Ovary (tissue), 7 donors: ENCODE measurements at regions not wholly inside any gene's neighbourhood (a gene's known extent, or its start where the extent isn't known, plus 50 kb on each side); places are given as distances from the start of the nearest gene placed in this dataset.

Source experiments
- DNase-seq, 5 donors: peaks; one replicate each; pipeline ENCODE4 v3.0.0-alpha.2; 2019 to 2020
- H3K27ac ChIP-seq, 2 donors: fragments of 200-600 bp; one replicate each; pipeline versions ENCODE4 v1.5.1 to v1.8.0; 2019 to 2022
- H3K27me3 ChIP-seq: fragments of 200-600 bp; one replicate; pipeline ENCODE4 v1.8.0; 2022
- H3K36me3 ChIP-seq: fragments of 200-600 bp; sonication (generic); one replicate; pipeline ENCODE4 v1.5.1; 2019
- H3K4me1 ChIP-seq: one replicate; pipeline ENCODE4 v1.8.1; 2013; ENCODE audit warnings: mild to moderate bottlenecking, moderate library complexity; ENCODE audit not compliant: insufficient read depth
- H3K4me3 ChIP-seq: fragments of 200-600 bp; sonication (generic); one replicate; pipeline ENCODE4 v1.5.1; 2017
- H3K9me3 ChIP-seq, 2 donors: fragments of 200-600 bp in 1 of 2; sonication (generic) in 1 of 2; one replicate each; pipeline versions ENCODE4 v1.5.1 to v1.8.1; 2013 to 2019; ENCODE audit warnings: mild to moderate bottlenecking in 1 of 2, moderate library complexity in 1 of 2
- EP300 ChIP-seq: sonication (generic); formaldehyde crosslinking; IDR thresholded peaks from one replicate; pipeline ENCODE4 v1.6.1; 2017; ENCODE audit warnings: antibody characterized with exemption
- POLR2A ChIP-seq: fragments of 450-650 bp; IDR thresholded peaks from one replicate; pipeline ENCODE4 v1.6.1; 2017; ENCODE audit warnings: antibody characterized with exemption, mild to moderate bottlenecking, moderate library complexity
- WGBS, 3 donors: extraction: QIAGEN DNeasy Blood & Tissue Kit in 1 of 3; methylation state at CpG; one replicate each; pipeline versions ENCODE4 v1.1.5 to v1.1.7; 2013 to 2017; 5-methylcytosine and 5-hydroxymethylcytosine counted together
- intact Hi-C, 4 donors: fragments of 100-400 bp; cut with DNase I; formaldehyde crosslinking; loops; one replicate each; pipeline versions ENCODE4 v1.11.0 to v1.15.1; 2022 to 2023
- TF ChIP-seq, protein P1 (sequence below), 3 donors: fragments of 450-650 bp in 2 of 3; fragments of 200-600 bp in 1 of 3; IDR thresholded peaks; one replicate each; pipeline versions ENCODE4 v1.5.1 to v1.8.0; 2016 to 2022; ENCODE audit warnings: antibody characterized with exemption in 3 of 3, mild to moderate bottlenecking in 1 of 3
- donor health status: DM: no; HTN: no; CAD: no; lungs with moderate emphysema.
- donor health status: DM: no; HTN: no; CAD: no.
- donor health status: Bipolar disorder and iron deficiency.
- donor health status: DM: no; HTN: no; CAD: no.
- donor health status: DM: yes; HTN: yes; CAD: no.

DNA sequence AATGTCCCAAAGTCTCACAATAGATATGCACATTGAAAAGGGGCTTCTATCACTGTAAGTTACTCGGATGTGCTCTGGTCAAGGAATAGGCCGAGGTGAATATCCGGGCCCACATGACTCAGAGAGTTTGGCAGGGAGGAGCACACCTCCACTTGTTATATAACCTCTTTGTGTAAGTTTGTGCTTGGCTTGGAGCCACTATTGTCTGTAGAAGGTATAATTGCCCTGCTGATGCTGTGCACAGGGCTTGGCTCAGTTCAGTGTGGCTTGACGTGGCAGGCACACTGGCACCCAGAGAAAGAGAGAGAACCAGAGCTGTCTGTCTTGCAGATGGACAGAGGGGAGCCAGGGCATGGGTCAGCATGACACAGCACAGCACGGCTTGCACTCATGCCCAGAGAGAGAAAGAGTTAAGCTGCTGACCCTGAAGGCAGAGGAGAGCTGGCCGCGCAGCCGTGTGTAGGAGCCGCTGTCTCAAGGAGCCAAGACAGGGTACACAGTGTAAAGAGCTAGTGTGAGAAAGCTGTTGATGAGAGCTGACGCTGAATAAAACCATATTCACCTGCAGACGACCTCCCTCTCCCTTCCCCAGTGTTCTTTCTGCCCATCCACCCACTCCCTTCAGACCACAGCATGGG lies 482.5 kb downstream of the C6orf118 start:
- DNase-seq, result no peak
- intact Hi-C loops, result no loop called here
- WGBS, 3 donors, result 29 to 34% (median 33%) methylated on average over 11 of the region's 11 CpGs
- TF ChIP-seq, protein P1, sequence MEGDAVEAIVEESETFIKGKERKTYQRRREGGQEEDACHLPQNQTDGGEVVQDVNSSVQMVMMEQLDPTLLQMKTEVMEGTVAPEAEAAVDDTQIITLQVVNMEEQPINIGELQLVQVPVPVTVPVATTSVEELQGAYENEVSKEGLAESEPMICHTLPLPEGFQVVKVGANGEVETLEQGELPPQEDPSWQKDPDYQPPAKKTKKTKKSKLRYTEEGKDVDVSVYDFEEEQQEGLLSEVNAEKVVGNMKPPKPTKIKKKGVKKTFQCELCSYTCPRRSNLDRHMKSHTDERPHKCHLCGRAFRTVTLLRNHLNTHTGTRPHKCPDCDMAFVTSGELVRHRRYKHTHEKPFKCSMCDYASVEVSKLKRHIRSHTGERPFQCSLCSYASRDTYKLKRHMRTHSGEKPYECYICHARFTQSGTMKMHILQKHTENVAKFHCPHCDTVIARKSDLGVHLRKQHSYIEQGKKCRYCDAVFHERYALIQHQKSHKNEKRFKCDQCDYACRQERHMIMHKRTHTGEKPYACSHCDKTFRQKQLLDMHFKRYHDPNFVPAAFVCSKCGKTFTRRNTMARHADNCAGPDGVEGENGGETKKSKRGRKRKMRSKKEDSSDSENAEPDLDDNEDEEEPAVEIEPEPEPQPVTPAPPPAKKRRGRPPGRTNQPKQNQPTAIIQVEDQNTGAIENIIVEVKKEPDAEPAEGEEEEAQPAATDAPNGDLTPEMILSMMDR (IDR thresholded peaks at IDR 0.05), result no peak
- TF ChIP-seq EP300, result no peak
- TF ChIP-seq POLR2A, result no peak
- H3K4me1 ChIP-seq, result no peaks in the 10 kb centered on the region
- no peak overlapping the region for H3K27ac ChIP-seq
- no peaks in the 10 kb centered on the region for H3K27me3 ChIP-seq
- no peaks in the 10 kb centered on the region for H3K36me3 ChIP-seq
- H3K9me3 ChIP-seq, result no peaks in the 10 kb centered on the region
- H3K4me3 ChIP-seq, result no peak overlapping the region

DNA sequence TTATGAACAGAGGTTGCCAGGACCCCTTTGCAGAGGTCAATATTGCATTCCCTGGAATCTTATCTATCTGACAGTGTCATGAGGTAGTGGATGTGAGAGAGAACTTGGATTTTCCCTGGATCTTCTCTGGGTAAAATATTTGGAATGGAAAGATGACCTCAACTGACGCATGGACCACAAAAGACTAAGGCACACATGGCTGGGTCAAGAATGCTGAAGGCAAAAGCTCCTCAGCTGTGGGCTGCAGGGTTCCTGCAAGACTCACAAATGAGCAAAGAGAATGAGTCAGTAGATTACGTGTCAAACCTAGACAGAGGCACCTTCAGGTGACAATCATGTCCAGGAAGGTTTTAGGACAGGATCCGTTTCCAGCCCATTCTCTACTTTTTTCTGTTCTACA lies 484.0 kb downstream of the C6orf118 start:
- Histone ChIP-seq H3K9me3 (no peaks in the 10 kb centered on the region), H3K27ac (no peak overlapping the region), H3K4me3 (no peak overlapping the region), H3K4me1 (no peaks in the 10 kb centered on the region), H3K36me3 (no peaks in the 10 kb centered on the region), H3K27me3 (no peaks in the 10 kb centered on the region)
- intact Hi-C loops, result no loop called here
- TF ChIP-seq EP300, result no peak
- TF ChIP-seq, protein P1 (IDR thresholded peaks at IDR 0.05), result no peak
- no peak for TF ChIP-seq POLR2A
- no peak for DNase-seq
- 87 to 93% (median 91%) methylated on average over 3 of the region's 3 CpGs for WGBS, 3 donors

DNA sequence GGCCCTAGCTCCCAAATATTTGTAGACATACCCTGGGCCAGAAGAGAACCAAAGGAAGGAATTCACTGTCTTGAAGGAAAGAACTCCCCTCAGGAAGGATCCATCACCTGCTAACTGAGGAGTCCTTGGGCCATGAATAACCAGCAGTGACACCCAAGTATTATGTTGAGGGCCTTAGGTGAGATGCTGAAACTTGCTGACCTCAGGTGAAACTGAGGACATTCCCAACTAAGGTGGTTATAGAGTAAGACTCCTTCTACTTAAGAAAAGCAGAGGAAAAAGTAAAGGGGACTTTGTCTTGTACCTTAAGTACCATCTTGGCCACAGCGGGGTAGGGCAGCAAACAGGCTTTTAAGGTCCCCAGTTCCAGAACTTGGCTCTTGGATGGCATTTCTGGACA lies 491.7 kb downstream of the C6orf118 start:
- H3K27ac ChIP-seq, result no peak overlapping the region
- TF ChIP-seq, protein P1 (IDR thresholded peaks at IDR 0.05), result no peak
- TF ChIP-seq POLR2A, result no peak
- no peak for TF ChIP-seq EP300
- no peaks in the 10 kb centered on the region for H3K4me1 ChIP-seq
- no peaks in the 10 kb centered on the region for H3K9me3 ChIP-seq
- 91 to 100% (median 93%) methylated on average over 1 of the region's 1 CpG for WGBS, 3 donors
- no peak overlapping the region for H3K4me3 ChIP-seq
- no peaks in the 10 kb centered on the region for H3K27me3 ChIP-seq
- DNase-seq, result no peak
- H3K36me3 ChIP-seq, result no peaks in the 10 kb centered on the region
- intact Hi-C loops, result no loop called here

DNA sequence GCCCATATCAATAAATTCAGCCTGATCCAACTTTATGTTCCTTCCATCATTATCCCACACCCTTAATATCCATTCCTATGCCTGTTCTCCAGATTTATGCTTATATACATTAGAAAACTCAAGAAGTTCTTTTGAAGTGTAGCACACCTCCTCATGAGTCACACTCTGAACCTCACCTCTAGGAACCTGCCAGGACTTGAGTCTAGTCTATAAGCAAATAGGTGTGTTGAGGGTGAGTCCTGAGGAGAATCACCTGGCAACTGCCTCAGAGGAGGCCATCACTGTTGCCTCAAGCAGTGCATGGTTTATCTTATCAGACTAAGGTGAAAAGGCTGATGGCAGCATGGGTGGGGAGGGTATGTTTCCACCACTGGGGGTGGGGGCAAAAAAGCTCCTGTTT lies 496.7 kb downstream of the C6orf118 start:
- no peaks in the 10 kb centered on the region for H3K36me3 ChIP-seq
- no peak for DNase-seq
- TF ChIP-seq EP300 (no peak), POLR2A (no peak)
- TF ChIP-seq, protein P1 (IDR thresholded peaks at IDR 0.05), result no peak
- H3K4me1 ChIP-seq, result no peaks in the 10 kb centered on the region
- no peak overlapping the region for H3K27ac ChIP-seq
- no peaks in the 10 kb centered on the region for H3K9me3 ChIP-seq
- no peaks in the 10 kb centered on the region for H3K27me3 ChIP-seq
- intact Hi-C loops, result no loop called here
- no peak overlapping the region for H3K4me3 ChIP-seq
